PC-9 (cell line): ENCODE measurements at regions not wholly inside any gene's neighbourhood (a gene's known extent, or its start where the extent isn't known, plus 50 kb on each side); places are given as distances from the start of the nearest gene placed in this dataset.

Experiments
- EZH2 ChIP-seq: fragments of 200-600 bp; sonication (generic); IDR thresholded peaks from 2 replicates; pipeline ENCODE4 v1.8.0; 2017; ENCODE audit warnings: antibody characterized with exemption, low read depth
- TF ChIP-seq, protein P1 (sequence below): fragments of 200-600 bp; sonication (generic); conservative IDR thresholded peaks from 2 replicates; pipeline ENCODE4 v1.6.1; 2017; ENCODE audit warnings: mixed run types, antibody characterized with exemption, mild to moderate bottlenecking, moderate library complexity

DNA sequence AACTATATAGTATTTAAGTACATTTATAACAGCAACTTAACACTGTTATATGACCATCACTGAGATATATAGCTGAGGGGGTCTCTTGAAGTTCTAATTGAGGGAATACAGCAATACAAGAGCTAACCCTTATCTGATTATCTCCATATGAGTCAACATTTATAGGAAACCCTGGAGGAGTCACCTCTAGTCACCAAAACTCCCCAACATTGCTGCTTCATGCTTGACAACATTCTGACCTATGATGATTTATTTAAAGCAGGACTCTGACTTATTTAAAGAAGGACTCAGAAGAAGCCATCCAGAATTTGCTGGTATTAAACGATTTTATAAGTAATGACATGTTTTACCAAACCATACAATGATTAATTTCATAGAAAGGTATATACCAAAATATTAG, 182.6 kb upstream of the NOX3 start:
- TF ChIP-seq, protein P1, sequence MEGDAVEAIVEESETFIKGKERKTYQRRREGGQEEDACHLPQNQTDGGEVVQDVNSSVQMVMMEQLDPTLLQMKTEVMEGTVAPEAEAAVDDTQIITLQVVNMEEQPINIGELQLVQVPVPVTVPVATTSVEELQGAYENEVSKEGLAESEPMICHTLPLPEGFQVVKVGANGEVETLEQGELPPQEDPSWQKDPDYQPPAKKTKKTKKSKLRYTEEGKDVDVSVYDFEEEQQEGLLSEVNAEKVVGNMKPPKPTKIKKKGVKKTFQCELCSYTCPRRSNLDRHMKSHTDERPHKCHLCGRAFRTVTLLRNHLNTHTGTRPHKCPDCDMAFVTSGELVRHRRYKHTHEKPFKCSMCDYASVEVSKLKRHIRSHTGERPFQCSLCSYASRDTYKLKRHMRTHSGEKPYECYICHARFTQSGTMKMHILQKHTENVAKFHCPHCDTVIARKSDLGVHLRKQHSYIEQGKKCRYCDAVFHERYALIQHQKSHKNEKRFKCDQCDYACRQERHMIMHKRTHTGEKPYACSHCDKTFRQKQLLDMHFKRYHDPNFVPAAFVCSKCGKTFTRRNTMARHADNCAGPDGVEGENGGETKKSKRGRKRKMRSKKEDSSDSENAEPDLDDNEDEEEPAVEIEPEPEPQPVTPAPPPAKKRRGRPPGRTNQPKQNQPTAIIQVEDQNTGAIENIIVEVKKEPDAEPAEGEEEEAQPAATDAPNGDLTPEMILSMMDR: no peak
- TF ChIP-seq EZH2: no peak
